ENCODE measurements at regions not wholly inside any gene's neighbourhood (a gene's known extent, or its start where the extent isn't known, plus 50 kb on each side); places are given as distances from the start of the nearest gene placed in this dataset.
A peak's percentile ranks its signal among the peaks of the same experiment; 100 is the strongest.

DNA sequence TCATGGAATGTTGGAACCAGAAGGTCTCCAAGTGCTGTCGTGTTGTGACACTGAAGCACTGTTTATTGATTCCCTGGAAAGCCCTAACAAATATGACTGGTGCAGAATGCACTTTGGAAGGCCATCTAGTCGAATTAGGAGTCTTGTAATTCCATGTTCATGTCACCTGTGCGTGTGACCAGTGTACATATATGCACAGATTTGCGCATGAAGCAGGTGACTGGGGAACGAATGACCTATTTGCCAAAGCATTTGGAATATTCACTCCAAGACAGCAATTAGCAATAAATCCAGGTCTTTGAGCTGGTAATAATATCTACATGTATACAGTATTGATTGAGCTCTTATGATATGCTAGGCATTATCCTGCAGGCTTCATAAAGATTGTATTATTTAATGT is 177.5 kb upstream of the PFN2 start:
- DNase-seq (ENCODE audit: extremely low spot score) = no peak
- Histone ChIP-seq H3K36me3 (no peaks in the 10 kb centered on the region), H3K27me3 (no peaks in the 10 kb centered on the region), H3K4me3 (no peak overlapping the region), H3K27ac (replicated peaks in 1 of 4) (no peak overlapping the region), H3K4me1 (peaks cover 3 to 15% (median 8%) of the 10 kb centered on the region in 4 donors), H3K9me3 (no peaks in the 10 kb centered on the region)
- 91% methylated on average over 5 of the region's 5 CpGs for WGBS
- intact Hi-C loops (cut with DNase I) = no loop called here
- TF ChIP-seq, protein P1, sequence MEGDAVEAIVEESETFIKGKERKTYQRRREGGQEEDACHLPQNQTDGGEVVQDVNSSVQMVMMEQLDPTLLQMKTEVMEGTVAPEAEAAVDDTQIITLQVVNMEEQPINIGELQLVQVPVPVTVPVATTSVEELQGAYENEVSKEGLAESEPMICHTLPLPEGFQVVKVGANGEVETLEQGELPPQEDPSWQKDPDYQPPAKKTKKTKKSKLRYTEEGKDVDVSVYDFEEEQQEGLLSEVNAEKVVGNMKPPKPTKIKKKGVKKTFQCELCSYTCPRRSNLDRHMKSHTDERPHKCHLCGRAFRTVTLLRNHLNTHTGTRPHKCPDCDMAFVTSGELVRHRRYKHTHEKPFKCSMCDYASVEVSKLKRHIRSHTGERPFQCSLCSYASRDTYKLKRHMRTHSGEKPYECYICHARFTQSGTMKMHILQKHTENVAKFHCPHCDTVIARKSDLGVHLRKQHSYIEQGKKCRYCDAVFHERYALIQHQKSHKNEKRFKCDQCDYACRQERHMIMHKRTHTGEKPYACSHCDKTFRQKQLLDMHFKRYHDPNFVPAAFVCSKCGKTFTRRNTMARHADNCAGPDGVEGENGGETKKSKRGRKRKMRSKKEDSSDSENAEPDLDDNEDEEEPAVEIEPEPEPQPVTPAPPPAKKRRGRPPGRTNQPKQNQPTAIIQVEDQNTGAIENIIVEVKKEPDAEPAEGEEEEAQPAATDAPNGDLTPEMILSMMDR (IDR thresholded peaks at IDR 0.05) = no peak
- no peak for TF ChIP-seq EP300 (IDR thresholded peaks at IDR 0.05)
- no peak for TF ChIP-seq POLR2AphosphoS5 (IDR thresholded peaks at IDR 0.05)
- TF ChIP-seq POLR2A (IDR thresholded peaks at IDR 0.05; ENCODE audit: low read depth) = no peak

DNA sequence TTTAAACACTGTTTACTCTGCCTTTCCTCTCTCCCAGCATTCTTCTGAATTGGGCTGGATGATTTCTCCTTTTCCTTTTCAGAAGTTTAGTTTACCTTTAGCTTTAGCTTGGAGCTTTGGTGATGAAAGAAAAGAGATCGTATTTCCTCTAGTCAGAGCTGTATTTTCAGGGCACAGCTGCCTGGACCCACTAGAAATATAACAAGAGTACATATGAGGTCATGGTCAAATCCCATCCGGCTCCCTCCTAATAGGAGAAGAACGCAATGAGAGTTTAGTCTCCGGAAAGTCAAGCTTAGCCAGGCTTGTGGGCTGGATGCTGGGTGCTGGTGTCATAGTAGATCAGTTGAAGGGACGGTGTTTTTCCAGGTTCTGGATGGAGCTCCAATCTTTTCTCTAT is 177.1 kb upstream of the PFN2 start:
- H3K4me3 ChIP-seq = no peak overlapping the region
- peak overlapping the region in 1 of 4 donors; percentile 6 for H3K27ac ChIP-seq (replicated peaks in 1 of 4)
- peaks cover 3 to 15% (median 8%) of the 10 kb centered on the region in 4 donors for H3K4me1 ChIP-seq
- H3K27me3 ChIP-seq = no peaks in the 10 kb centered on the region
- DNase-seq (ENCODE audit: extremely low spot score) = peak; percentile 62
- H3K36me3 ChIP-seq = no peaks in the 10 kb centered on the region
- no peaks in the 10 kb centered on the region for H3K9me3 ChIP-seq
- WGBS = 70% methylated on average over 4 of the region's 5 CpGs
- no peak for TF ChIP-seq POLR2A (IDR thresholded peaks at IDR 0.05; ENCODE audit: low read depth)
- no peak for TF ChIP-seq EP300 (IDR thresholded peaks at IDR 0.05)
- no peak for TF ChIP-seq POLR2AphosphoS5 (IDR thresholded peaks at IDR 0.05)
- intact Hi-C loops (cut with DNase I) = no loop called here

DNA sequence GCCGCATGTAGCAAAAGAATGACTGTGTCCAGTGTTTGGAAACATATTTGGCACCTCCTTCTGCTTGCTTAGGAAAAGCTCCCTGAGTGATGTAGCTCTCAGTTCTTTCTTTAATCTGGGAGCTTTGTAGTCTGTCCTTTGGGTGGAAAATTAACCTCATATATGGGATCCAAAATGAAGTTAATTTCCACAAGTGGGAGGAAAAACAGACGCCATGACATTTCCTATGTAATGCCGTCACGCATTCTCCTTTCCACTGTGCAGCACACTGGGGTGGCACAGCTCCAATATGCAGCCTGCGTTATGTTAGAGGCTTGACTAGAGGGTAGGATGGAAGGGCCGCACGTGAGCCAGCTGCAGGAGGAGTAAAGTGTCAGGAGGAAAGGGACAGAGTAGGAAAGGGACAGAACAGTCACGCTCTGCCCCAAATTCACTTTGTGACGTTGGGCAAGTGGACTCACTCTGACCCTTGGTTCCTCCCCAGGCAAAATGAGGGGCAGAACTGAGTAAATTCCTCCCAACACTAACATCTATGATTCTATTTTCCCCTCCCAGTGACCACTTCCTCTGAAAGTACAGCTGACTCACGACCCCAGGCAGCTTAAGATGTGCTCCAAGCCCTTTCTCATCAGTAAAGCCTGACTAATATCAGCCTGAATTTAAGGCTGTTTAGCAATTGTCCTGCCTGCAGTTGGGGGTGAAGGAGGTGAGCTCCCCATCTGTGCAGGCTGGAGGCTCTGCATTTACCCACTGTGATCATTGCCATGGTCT is 176.5 kb upstream of the PFN2 start:
- Histone ChIP-seq H3K27ac (replicated peaks in 1 of 4) (peak overlapping the region in 3 of 4 donors; percentile 6 to 17 (median 7)), H3K9me3 (no peaks in the 10 kb centered on the region), H3K36me3 (no peaks in the 10 kb centered on the region), H3K27me3 (no peaks in the 10 kb centered on the region), H3K4me1 (peaks cover 3 to 15% (median 8%) of the 10 kb centered on the region in 4 donors), H3K4me3 (no peak overlapping the region)
- WGBS = 56% methylated on average over 10 of the region's 10 CpGs
- peak; percentile 68 for DNase-seq (ENCODE audit: extremely low spot score)
- intact Hi-C loops (cut with DNase I) = no loop called here
- peak; percentile 13 to 38 for TF ChIP-seq POLR2AphosphoS5 (IDR thresholded peaks at IDR 0.05)
- TF ChIP-seq, protein P1 (IDR thresholded peaks at IDR 0.05) = no peak

DNA sequence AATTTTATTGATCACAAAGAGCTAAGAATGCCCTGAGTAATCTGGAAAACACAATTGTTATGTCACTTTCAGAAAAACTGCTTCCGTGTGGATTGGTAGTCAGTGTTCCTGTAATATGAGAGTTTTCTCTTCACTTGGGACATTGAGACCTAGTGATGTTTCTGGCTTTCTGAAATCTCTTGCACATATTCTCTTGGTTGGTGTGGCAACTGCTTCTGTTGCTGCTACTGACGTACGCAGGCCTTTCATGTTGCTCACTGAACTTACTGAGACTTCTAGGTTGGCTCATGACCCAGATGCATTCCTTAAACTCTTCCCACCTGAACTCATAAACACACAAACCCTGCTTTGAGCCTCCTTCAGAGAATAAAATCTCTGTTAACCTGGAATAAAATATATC is 175.0 kb upstream of the PFN2 start:
- H3K36me3 ChIP-seq = no peaks in the 10 kb centered on the region
- TF ChIP-seq POLR2A (IDR thresholded peaks at IDR 0.05; ENCODE audit: low read depth) (no peak), POLR2AphosphoS5 (IDR thresholded peaks at IDR 0.05) (peak in 1 of 2 donors; percentile 16)
- DNase-seq (ENCODE audit: extremely low spot score) = peak; percentile 64
- H3K27me3 ChIP-seq = no peaks in the 10 kb centered on the region
- no peak overlapping the region for H3K4me3 ChIP-seq
- intact Hi-C loops (cut with DNase I) = no loop called here
- WGBS = 81% methylated on average over 3 of the region's 3 CpGs
- peaks cover 3 to 15% (median 8%) of the 10 kb centered on the region in 4 donors for H3K4me1 ChIP-seq
- H3K27ac ChIP-seq (replicated peaks in 1 of 4) = no peak overlapping the region
- no peaks in the 10 kb centered on the region for H3K9me3 ChIP-seq

DNA sequence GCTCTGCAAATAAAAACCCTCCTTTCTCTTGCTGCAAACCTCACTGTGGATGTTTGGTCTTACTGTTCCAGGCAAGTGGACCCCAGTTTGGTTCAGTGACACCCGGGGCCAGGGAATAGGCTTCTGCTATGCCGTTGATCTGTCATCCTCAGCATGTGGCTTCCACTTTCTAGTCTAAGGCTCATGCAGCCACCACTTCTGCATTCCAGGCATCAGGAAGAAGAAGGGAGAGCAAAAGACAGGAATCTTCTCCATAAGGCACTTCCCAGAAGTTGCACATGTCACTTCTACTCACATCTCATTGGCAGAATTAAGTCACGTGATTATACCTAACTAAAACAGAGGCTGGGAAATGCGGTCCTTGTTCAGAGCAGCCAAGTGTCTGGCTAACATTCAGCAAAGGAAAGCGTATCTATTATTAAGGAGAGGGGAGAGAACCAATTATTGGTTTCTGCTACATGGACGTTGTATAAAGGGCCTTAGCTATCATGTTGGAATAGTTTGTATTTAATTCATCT is 173.6 kb upstream of the PFN2 start:
- H3K27me3 ChIP-seq = no peaks in the 10 kb centered on the region
- peak; percentile 87 for DNase-seq (ENCODE audit: extremely low spot score)

More for the DNA sequence above, 173.6 kb upstream of the PFN2 start:
- WGBS = 94% methylated on average over 6 of the region's 6 CpGs
- Histone ChIP-seq H3K36me3 (no peaks in the 10 kb centered on the region), H3K4me3 (no peak overlapping the region), H3K9me3 (no peaks in the 10 kb centered on the region), H3K27ac (replicated peaks in 1 of 4) (no peak overlapping the region), H3K4me1 (peaks cover 0 to 10% (median 8%) of the 10 kb centered on the region in 4 donors)
- intact Hi-C loops (cut with DNase I) = no loop called here
- TF ChIP-seq POLR2A (IDR thresholded peaks at IDR 0.05; ENCODE audit: low read depth) (no peak), EP300 (IDR thresholded peaks at IDR 0.05) (no peak), POLR2AphosphoS5 (IDR thresholded peaks at IDR 0.05) (no peak)
- TF ChIP-seq, protein P1 (IDR thresholded peaks at IDR 0.05) = no peak
